HUES6 (cell line): ENCODE measurements at regions not wholly inside any gene's neighbourhood (a gene's known extent, or its start where the extent isn't known, plus 50 kb on each side); places are given as distances from the start of the nearest gene placed in this dataset.
"Not testable (repeated sequence)": the region's sequence is repeated elsewhere in the genome, so short reads cannot be mapped to it uniquely, and the experiment has no call there.

Experiments used
- H3K27ac ChIP-seq: 2 replicates; pipeline ENCODE4 v1.7.0; 2013; ENCODE audit warnings: low read depth, mild to moderate bottlenecking, low read length, inconsistent platforms
- H3K27me3 ChIP-seq: 2 replicates; pipeline ENCODE4 v1.6.1; 2013; ENCODE audit warnings: low read length; ENCODE audit not compliant: control insufficient read depth, insufficient read depth
- H3K36me3 ChIP-seq: 2 replicates; pipeline ENCODE4 v1.6.1; 2013; ENCODE audit warnings: low read length; ENCODE audit not compliant: control insufficient read depth, insufficient read depth
- H3K4me1 ChIP-seq: 2 replicates; pipeline ENCODE4 v1.6.1; 2013; ENCODE audit warnings: low read length; ENCODE audit not compliant: control insufficient read depth, insufficient read depth
- H3K4me3 ChIP-seq: 2 replicates; pipeline ENCODE4 v1.5.1; 2013; ENCODE audit warnings: low read depth, low read length
- H3K9ac ChIP-seq: one replicate; pipeline ENCODE4 v1.6.1; 2013; ENCODE audit warnings: mild to moderate bottlenecking, low read length
- H3K9me3 ChIP-seq: 2 replicates; pipeline ENCODE4 v1.6.1; 2013; ENCODE audit warnings: low read depth, low read length; ENCODE audit not compliant: control insufficient read depth, insufficient read depth

DNA sequence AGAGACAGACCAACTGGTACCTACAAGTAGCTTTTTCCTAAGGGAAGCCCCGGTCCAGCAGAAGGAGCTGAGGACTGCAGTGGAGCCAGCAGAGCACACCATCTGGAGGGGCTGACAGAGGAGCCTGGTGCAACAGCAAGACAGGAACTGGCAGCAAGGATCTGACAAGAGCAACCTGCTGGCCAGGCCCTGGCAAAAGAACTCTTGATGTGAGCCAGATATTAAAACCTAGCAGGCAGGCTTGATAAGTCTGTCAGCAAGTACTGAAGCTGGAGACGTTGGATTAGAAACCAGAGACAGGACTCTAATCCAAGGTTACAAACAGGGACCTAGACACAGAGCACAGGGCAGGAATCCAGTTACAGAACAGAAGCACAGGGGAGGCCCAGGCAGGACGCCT lies 260.7 kb upstream of the MGAT5 start:
- H3K4me3 ChIP-seq = no peak overlapping the region
- H3K4me1 ChIP-seq = no peaks in the 10 kb centered on the region
- no peak overlapping the region for H3K27ac ChIP-seq
- H3K36me3 ChIP-seq = no peaks in the 10 kb centered on the region
- no peaks in the 10 kb centered on the region for H3K9me3 ChIP-seq
- H3K9ac ChIP-seq = no peak overlapping the region
- H3K27me3 ChIP-seq = no peaks in the 10 kb centered on the region

GRCh38 chr2:133998726-133999125 lies 255.1 kb upstream of the MGAT5 start:
- not testable (repeated sequence) for H3K27me3 ChIP-seq, H3K9me3 ChIP-seq, H3K9ac ChIP-seq, H3K36me3 ChIP-seq, H3K4me3 ChIP-seq, H3K4me1 ChIP-seq, H3K27ac ChIP-seq

GRCh38 chr2:134002391-134002790 lies 251.5 kb upstream of the MGAT5 start:
- Histone ChIP-seq H3K4me1 (no peaks in the 10 kb centered on the region), H3K27ac (no peak overlapping the region), H3K9me3 (no peaks in the 10 kb centered on the region), H3K9ac (no peak overlapping the region), H3K27me3 (no peaks in the 10 kb centered on the region), H3K36me3 (no peaks in the 10 kb centered on the region), H3K4me3 (no peak overlapping the region)

- Histone ChIP-seq H3K4me3 (no peak overlapping the region), H3K27me3 (no peaks in the 10 kb centered on the region), H3K4me1 (no peaks in the 10 kb centered on the region), H3K27ac (no peak overlapping the region), H3K9me3 (no peaks in the 10 kb centered on the region), H3K36me3 (no peaks in the 10 kb centered on the region), H3K9ac (no peak overlapping the region)
Measured at GRCh38 chr2:134002921-134003320, 251.0 kb upstream of the MGAT5 start.

DNA sequence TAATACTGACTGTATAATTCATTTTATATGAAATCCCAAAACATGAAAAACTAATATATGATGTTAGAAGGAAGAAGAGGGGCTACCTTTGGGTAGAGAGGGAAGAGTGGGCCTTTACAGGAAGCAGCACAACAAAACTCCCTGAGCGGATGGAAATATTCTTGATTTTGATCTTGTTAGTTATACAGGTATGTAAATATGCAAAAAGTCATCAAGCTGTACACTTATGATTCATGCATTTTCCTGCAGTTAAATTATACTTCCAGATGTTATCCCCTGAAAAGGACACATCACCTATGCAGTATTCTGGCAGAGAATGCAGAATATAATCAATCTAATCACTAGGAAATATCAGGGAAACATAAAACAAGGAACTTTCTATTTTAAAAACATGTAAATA lies 249.4 kb upstream of the MGAT5 start:
- no peaks in the 10 kb centered on the region for H3K27me3 ChIP-seq
- peaks cover 2% of the 10 kb centered on the region; the same call in 1 of the 2 replicates for H3K4me1 ChIP-seq
- H3K9me3 ChIP-seq = no peaks in the 10 kb centered on the region
- H3K4me3 ChIP-seq = no peak overlapping the region
- H3K9ac ChIP-seq = no peak overlapping the region
- H3K27ac ChIP-seq = no peak overlapping the region
- no peaks in the 10 kb centered on the region for H3K36me3 ChIP-seq

DNA sequence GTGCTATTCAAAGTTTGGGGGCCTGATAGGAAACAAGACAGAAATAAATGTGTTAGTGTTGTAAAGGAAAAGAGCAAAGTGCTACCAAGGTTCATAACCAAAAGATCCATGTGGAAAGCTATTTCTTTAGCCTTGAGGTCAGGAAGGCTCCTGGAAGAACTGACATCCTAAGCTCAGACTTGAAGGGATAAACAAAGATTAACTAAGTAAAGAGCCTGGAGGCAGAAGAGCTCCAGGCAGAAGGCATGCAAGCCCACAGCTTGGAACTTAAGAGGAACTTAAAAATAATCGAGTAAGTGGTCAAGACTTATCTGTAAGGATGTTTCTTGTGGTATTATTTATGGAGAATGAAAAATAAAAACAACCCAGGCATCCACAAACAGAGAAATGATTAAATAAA lies 245.0 kb upstream of the MGAT5 start:
- Histone ChIP-seq H3K36me3 (no peaks in the 10 kb centered on the region), H3K4me1 (peaks cover 5% of the 10 kb centered on the region; the same call in 1 of the 2 replicates), H3K4me3 (no peak overlapping the region), H3K27me3 (no peaks in the 10 kb centered on the region), H3K27ac (no peak overlapping the region), H3K9me3 (no peaks in the 10 kb centered on the region), H3K9ac (no peak overlapping the region)

DNA sequence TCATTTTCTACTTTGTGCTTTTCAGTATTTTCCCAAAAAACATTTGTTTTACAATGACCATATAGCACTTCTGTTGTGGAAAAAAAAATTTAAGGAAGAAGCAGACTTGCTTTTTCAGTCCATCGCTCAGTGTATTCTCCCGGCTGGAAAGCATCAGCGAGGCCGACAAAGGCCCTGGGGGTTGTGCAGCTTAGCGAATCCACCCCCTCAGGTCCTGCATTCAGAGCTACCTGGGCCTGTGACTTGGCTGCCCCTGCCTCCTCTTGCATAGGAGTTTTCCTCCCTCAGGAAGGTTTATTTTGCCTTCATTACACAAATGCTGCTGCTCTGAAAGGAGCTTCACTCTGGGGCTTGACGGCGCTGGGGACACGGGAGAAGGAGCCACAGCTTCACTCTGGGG lies 244.4 kb upstream of the MGAT5 start:
- Histone ChIP-seq H3K9me3 (no peaks in the 10 kb centered on the region), H3K36me3 (no peaks in the 10 kb centered on the region), H3K4me3 (no peak overlapping the region), H3K27me3 (no peaks in the 10 kb centered on the region), H3K4me1 (peaks cover 5% of the 10 kb centered on the region; the same call in 1 of the 2 replicates), H3K9ac (no peak overlapping the region), H3K27ac (no peak overlapping the region)

DNA sequence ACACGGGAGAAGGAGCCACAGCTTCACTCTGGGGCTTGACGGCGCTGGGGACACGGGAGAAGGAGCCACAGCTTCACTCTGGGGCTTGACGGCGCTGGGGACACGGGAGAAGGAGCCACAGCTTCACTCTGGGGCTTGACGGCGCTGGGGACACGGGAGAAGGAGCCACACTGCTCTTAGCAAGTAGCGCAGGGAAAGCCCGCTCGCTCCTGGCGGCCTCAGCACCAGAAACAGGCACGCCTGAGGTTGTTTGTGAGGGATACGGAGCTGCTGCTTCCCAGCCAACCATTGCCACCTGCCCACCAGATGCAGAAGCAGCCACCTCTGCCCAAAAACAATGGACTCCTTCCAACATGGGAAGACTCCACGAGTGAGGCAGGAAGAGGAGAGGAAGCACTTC lies 244.0 kb upstream of the MGAT5 start:
- H3K9me3 ChIP-seq, H3K27ac ChIP-seq, H3K27me3 ChIP-seq, H3K36me3 ChIP-seq, H3K9ac ChIP-seq, H3K4me1 ChIP-seq, H3K4me3 ChIP-seq: not testable (repeated sequence)

DNA sequence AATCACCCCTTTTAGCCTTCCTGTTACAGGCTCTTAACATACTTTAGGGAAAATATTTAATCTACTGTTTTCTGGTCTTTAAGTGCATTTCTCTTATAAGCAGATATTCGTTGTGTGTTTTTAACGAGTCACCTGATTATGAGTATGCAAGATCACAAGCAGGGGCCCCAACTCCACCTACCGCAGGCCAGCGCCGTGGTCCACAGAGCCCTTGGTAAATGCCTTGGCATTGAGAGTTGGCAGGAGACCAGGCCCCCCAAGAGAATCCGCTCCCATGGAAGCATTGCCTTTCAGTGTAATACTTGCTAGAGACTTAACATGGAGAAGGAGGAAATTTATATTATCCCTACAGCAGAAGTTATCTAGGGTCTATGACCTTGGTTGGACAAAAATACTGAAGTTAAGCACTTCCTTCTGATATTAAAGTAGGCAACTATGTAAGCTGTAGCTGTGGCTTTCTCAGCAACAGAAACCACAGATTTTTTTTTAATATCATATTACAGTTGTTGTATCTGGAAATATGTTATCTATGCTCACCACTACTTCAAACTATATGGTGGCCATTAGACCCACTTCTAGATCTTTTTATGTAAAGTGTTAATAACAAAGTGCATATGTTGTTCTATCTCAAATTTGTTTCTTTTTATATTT lies 241.8 kb upstream of the MGAT5 start:
- Histone ChIP-seq H3K9ac (no peak overlapping the region), H3K27me3 (no peaks in the 10 kb centered on the region), H3K9me3 (no peaks in the 10 kb centered on the region), H3K4me3 (no peak overlapping the region), H3K36me3 (no peaks in the 10 kb centered on the region), H3K4me1 (peaks cover 5% of the 10 kb centered on the region; the same call in 1 of the 2 replicates), H3K27ac (no peak overlapping the region)

DNA sequence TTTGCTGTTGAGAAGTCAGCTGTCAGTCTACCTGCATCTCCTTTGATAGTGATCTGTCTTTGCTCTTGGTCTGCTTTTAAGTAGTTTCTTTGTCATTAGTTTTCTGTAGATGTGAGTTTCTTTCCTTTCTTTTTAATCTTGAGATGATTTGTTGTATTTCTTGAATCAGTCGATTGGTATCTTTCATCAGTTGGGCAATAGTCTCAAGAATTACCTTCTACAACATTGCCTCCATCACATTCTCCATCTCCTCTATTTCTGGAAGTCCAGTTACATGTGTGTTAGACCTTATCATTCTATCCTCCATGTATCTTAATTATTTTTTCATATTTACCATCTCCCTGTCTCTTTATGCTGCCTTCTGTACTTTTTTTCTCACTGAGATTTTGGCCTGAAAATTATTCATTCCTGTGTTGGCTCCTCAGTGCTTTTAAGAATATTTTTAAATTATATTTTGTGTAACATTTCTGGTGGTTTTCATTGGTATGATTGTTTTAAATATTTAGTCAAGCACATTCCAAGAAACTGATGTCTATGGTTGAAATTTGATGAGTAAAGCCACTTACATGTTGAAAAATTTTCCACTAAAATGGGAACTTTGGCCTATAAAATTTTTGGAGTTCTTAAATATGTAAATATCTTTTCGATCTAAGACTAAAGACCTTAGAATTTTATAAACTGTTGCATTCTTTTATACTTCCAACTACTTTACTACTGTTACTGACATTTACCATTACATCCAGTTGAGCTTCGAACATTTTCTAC lies 239.5 kb upstream of the MGAT5 start:
- Histone ChIP-seq H3K9ac (no peak overlapping the region), H3K4me1 (peaks cover 11% of the 10 kb centered on the region), H3K27ac (no peak overlapping the region), H3K27me3 (no peaks in the 10 kb centered on the region), H3K9me3 (no peaks in the 10 kb centered on the region), H3K4me3 (no peak overlapping the region), H3K36me3 (no peaks in the 10 kb centered on the region)

GRCh38 chr2:134019871-134020270 lies 234.0 kb upstream of the MGAT5 start:
- H3K9me3 ChIP-seq = no peaks in the 10 kb centered on the region
- peaks cover 8% of the 10 kb centered on the region for H3K4me1 ChIP-seq
- H3K27me3 ChIP-seq = no peaks in the 10 kb centered on the region
- H3K9ac ChIP-seq = no peak overlapping the region
- no peak overlapping the region for H3K4me3 ChIP-seq
- no peaks in the 10 kb centered on the region for H3K36me3 ChIP-seq
- H3K27ac ChIP-seq = no peak overlapping the region
